H1 (cell line): ENCODE measurements at regions not wholly inside any gene's neighbourhood (a gene's known extent, or its start where the extent isn't known, plus 50 kb on each side); places are given as distances from the start of the nearest gene placed in this dataset.

Experiments
- KDM1A ChIP-seq: fragments of 200-600, 300-600 bp; sonication (generic); IDR thresholded peaks from 2 replicates; pipeline ENCODE4 v1.7.1; 2016; ENCODE audit warnings: mild to moderate bottlenecking, low read length, borderline replicate concordance
- KDM4A ChIP-seq: IDR thresholded peaks from one replicate; pipeline ENCODE4 v1.7.1; 2012; ENCODE audit warnings: low read depth, mild to moderate bottlenecking, moderate library complexity, low read length, inconsistent platforms; ENCODE audit not compliant: severe bottlenecking
- MAFK ChIP-seq: IDR thresholded peaks from 2 replicates; pipeline ENCODE4 v1.6.1; 2012; ENCODE audit warnings: low read depth, mild to moderate bottlenecking, improper control_type of control experiment, low read length
- RBBP5 ChIP-seq: IDR thresholded peaks from 2 replicates; pipeline ENCODE4 v1.7.1; 2012; ENCODE audit warnings: low read depth, mild to moderate bottlenecking, inconsistent platforms, low read length, moderate library complexity, borderline replicate concordance
- RXRA ChIP-seq: IDR thresholded peaks from 2 replicates; pipeline ENCODE4 v1.6.1; 2011; ENCODE audit warnings: low read depth, mild to moderate bottlenecking, low read length, moderate library complexity; ENCODE audit not compliant: insufficient read depth
- TF ChIP-seq, protein P1 (sequence below): fragments of 300-600 bp; sonication (generic); IDR thresholded peaks from 2 replicates; pipeline ENCODE4 v1.7.1; 2012; ENCODE audit warnings: low read length, moderate library complexity, mild to moderate bottlenecking, inconsistent platforms; ENCODE audit not compliant: insufficient replicate concordance
- TF ChIP-seq, protein P2 (sequence below): IDR thresholded peaks from 2 replicates; pipeline ENCODE4 v1.6.1; 2012; ENCODE audit warnings: low read length, inconsistent platforms

DNA sequence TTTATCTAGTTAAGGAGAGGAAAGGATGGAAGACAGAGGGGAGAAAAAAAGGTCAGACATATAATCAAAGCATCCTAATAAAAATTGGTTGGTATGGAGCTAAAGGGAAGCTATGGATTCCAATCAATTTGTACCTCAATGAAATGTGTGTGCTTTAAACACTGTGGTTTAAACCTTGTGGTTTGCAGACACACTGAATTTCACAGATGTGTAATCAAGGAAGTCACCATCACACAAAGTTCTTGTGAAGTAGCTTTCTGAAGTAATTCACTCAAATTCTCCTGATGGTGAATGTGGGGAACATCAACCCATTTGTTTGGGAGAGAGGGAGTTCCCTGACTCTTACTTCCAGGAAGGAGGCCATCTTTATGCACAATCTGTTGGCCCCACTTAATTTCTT, 243.3 kb upstream of the KRR1 start (continued):
- TF ChIP-seq, protein P1, sequence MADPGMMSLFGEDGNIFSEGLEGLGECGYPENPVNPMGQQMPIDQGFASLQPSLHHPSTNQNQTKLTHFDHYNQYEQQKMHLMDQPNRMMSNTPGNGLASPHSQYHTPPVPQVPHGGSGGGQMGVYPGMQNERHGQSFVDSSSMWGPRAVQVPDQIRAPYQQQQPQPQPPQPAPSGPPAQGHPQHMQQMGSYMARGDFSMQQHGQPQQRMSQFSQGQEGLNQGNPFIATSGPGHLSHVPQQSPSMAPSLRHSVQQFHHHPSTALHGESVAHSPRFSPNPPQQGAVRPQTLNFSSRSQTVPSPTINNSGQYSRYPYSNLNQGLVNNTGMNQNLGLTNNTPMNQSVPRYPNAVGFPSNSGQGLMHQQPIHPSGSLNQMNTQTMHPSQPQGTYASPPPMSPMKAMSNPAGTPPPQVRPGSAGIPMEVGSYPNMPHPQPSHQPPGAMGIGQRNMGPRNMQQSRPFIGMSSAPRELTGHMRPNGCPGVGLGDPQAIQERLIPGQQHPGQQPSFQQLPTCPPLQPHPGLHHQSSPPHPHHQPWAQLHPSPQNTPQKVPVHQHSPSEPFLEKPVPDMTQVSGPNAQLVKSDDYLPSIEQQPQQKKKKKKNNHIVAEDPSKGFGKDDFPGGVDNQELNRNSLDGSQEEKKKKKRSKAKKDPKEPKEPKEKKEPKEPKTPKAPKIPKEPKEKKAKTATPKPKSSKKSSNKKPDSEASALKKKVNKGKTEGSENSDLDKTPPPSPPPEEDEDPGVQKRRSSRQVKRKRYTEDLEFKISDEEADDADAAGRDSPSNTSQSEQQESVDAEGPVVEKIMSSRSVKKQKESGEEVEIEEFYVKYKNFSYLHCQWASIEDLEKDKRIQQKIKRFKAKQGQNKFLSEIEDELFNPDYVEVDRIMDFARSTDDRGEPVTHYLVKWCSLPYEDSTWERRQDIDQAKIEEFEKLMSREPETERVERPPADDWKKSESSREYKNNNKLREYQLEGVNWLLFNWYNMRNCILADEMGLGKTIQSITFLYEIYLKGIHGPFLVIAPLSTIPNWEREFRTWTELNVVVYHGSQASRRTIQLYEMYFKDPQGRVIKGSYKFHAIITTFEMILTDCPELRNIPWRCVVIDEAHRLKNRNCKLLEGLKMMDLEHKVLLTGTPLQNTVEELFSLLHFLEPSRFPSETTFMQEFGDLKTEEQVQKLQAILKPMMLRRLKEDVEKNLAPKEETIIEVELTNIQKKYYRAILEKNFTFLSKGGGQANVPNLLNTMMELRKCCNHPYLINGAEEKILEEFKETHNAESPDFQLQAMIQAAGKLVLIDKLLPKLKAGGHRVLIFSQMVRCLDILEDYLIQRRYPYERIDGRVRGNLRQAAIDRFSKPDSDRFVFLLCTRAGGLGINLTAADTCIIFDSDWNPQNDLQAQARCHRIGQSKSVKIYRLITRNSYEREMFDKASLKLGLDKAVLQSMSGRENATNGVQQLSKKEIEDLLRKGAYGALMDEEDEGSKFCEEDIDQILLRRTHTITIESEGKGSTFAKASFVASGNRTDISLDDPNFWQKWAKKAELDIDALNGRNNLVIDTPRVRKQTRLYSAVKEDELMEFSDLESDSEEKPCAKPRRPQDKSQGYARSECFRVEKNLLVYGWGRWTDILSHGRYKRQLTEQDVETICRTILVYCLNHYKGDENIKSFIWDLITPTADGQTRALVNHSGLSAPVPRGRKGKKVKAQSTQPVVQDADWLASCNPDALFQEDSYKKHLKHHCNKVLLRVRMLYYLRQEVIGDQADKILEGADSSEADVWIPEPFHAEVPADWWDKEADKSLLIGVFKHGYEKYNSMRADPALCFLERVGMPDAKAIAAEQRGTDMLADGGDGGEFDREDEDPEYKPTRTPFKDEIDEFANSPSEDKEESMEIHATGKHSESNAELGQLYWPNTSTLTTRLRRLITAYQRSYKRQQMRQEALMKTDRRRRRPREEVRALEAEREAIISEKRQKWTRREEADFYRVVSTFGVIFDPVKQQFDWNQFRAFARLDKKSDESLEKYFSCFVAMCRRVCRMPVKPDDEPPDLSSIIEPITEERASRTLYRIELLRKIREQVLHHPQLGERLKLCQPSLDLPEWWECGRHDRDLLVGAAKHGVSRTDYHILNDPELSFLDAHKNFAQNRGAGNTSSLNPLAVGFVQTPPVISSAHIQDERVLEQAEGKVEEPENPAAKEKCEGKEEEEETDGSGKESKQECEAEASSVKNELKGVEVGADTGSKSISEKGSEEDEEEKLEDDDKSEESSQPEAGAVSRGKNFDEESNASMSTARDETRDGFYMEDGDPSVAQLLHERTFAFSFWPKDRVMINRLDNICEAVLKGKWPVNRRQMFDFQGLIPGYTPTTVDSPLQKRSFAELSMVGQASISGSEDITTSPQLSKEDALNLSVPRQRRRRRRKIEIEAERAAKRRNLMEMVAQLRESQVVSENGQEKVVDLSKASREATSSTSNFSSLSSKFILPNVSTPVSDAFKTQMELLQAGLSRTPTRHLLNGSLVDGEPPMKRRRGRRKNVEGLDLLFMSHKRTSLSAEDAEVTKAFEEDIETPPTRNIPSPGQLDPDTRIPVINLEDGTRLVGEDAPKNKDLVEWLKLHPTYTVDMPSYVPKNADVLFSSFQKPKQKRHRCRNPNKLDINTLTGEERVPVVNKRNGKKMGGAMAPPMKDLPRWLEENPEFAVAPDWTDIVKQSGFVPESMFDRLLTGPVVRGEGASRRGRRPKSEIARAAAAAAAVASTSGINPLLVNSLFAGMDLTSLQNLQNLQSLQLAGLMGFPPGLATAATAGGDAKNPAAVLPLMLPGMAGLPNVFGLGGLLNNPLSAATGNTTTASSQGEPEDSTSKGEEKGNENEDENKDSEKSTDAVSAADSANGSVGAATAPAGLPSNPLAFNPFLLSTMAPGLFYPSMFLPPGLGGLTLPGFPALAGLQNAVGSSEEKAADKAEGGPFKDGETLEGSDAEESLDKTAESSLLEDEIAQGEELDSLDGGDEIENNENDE: no peak
- TF ChIP-seq RBBP5 (no peak), KDM1A (no peak), RXRA (no peak), KDM4A (no peak), MAFK (no peak)
- TF ChIP-seq, protein P2, sequence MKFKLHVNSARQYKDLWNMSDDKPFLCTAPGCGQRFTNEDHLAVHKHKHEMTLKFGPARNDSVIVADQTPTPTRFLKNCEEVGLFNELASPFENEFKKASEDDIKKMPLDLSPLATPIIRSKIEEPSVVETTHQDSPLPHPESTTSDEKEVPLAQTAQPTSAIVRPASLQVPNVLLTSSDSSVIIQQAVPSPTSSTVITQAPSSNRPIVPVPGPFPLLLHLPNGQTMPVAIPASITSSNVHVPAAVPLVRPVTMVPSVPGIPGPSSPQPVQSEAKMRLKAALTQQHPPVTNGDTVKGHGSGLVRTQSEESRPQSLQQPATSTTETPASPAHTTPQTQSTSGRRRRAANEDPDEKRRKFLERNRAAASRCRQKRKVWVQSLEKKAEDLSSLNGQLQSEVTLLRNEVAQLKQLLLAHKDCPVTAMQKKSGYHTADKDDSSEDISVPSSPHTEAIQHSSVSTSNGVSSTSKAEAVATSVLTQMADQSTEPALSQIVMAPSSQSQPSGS: no peak
